ENCODE measurements at regions not wholly inside any gene's neighbourhood (a gene's known extent, or its start where the extent isn't known, plus 50 kb on each side); places are given as distances from the start of the nearest gene placed in this dataset.

DNA sequence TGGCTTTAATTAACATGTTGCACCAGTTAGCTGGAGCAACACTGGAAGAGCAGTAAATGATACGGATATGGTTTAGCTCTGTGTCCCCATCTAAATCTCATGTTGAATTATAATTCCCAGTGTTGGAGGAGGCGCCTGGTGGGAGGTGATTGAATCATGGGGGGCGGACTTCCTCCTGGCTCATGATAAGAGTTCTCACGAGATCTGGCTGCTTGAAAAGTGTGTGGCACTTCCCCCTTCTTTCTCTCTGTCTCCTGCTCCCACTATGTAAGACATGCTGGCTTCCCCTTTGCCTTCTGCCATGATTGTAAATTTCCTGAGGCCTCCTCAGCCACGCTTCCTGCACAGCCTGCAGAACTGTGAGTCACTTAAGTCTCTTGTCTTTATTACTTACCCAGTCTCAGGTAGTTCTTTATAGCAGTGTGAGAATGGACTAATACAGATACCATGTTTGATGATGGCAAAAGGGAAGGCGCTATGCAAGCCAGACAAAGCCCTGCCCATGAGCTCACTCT is 963.6 kb downstream of the SOCS6 start:
- peak; percentile 2 for DNase-seq (ENCODE audit: low read depth)
- H3K4me3 ChIP-seq (replicated peaks; ENCODE audit: low read depth, low read length), result no peak overlapping the region
- TF ChIP-seq, protein P1, sequence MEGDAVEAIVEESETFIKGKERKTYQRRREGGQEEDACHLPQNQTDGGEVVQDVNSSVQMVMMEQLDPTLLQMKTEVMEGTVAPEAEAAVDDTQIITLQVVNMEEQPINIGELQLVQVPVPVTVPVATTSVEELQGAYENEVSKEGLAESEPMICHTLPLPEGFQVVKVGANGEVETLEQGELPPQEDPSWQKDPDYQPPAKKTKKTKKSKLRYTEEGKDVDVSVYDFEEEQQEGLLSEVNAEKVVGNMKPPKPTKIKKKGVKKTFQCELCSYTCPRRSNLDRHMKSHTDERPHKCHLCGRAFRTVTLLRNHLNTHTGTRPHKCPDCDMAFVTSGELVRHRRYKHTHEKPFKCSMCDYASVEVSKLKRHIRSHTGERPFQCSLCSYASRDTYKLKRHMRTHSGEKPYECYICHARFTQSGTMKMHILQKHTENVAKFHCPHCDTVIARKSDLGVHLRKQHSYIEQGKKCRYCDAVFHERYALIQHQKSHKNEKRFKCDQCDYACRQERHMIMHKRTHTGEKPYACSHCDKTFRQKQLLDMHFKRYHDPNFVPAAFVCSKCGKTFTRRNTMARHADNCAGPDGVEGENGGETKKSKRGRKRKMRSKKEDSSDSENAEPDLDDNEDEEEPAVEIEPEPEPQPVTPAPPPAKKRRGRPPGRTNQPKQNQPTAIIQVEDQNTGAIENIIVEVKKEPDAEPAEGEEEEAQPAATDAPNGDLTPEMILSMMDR (IDR thresholded peaks at IDR 0.05; ENCODE audit: low read length, missing control alignments), result no peak

- TF ChIP-seq, protein P1 (IDR thresholded peaks at IDR 0.05; ENCODE audit: low read length, missing control alignments), result no peak
- H3K4me3 ChIP-seq (replicated peaks; ENCODE audit: low read depth, low read length), result no peak overlapping the region
- peak; percentile 18 for DNase-seq (ENCODE audit: low read depth)
Measured at GRCh38 chr18:71250191-71250590, 961.3 kb downstream of the SOCS6 start.

DNA sequence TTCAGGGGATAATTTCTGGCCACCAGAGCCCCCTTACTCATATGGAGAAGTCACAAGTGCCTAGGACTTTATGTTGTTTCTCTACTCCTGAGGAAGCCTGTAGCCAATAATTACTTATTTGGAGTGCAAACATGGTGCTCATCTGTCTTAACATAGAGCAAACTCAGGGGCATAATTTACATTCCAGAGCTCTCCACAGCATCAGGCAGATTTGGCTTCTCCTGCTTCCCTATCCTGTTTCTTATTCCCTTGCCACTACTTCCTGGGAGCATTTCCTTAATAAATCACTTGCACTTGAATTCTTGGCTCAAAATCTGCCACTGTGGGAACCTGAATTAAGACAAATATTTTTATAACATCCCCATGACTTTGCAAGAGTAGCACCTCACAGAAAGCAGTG is 960.9 kb downstream of the SOCS6 start:
- TF ChIP-seq, protein P1 (IDR thresholded peaks at IDR 0.05; ENCODE audit: low read length, missing control alignments), result no peak
- DNase-seq (ENCODE audit: low read depth), result peak; percentile 19
- H3K4me3 ChIP-seq (replicated peaks; ENCODE audit: low read depth, low read length), result no peak overlapping the region

GRCh38 chr18:71242981-71243380 is 954.1 kb downstream of the SOCS6 start:
- no peak overlapping the region for H3K4me3 ChIP-seq (replicated peaks; ENCODE audit: low read depth, low read length)
- peak; percentile 11 for DNase-seq (ENCODE audit: low read depth)
- TF ChIP-seq, protein P1 (IDR thresholded peaks at IDR 0.05; ENCODE audit: low read length, missing control alignments), result no peak

DNA sequence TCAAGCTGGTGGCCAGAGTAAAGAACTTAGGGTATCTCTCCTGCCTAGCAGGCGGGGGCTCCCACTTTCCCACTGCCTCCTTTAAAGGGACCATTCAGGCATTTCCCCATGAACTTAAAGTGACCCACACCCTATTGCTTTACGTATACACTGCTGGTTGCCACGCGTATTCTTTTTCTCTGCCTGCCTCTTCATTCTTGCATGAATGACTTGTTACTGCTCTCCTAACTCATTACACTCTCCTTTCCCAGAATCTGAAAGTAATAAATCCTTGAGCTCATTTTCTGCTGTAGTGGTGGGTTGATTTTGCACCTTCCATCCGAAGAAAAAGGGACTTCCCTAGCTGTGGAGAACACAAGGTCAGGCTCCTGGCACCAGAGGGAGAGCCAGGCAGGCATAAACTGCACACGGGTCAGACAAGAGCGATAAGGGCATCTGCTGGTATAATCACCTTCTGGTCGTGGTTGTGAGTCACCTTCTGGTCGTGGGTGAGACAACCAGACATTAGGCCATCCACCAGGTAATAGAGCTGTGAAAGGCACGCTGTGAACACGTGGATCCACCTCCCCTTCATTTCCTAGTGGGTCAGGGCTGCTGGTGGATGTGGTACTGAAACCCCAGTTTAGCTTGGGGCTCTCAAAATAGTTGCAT is 950.3 kb downstream of the SOCS6 start:
- TF ChIP-seq, protein P1 (IDR thresholded peaks at IDR 0.05; ENCODE audit: low read length, missing control alignments), result no peak
- DNase-seq (ENCODE audit: low read depth), result no peak
- no peak overlapping the region for H3K4me3 ChIP-seq (replicated peaks; ENCODE audit: low read depth, low read length)

- DNase-seq (ENCODE audit: low read depth), result no peak
- H3K4me3 ChIP-seq (replicated peaks; ENCODE audit: low read depth, low read length), result no peak overlapping the region
- TF ChIP-seq, protein P1 (IDR thresholded peaks at IDR 0.05; ENCODE audit: low read length, missing control alignments), result no peak
Measured at GRCh38 chr18:71237641-71238040, 948.8 kb downstream of the SOCS6 start.

GRCh38 chr18:71233177-71233576 is 944.3 kb downstream of the SOCS6 start:
- DNase-seq (ENCODE audit: low read depth), result no peak
- TF ChIP-seq, protein P1 (IDR thresholded peaks at IDR 0.05; ENCODE audit: low read length, missing control alignments), result no peak
- no peak overlapping the region for H3K4me3 ChIP-seq (replicated peaks; ENCODE audit: low read depth, low read length)
